Renal pelvis (tissue), 1 donor: ENCODE measurements at regions not wholly inside any gene's neighbourhood (a gene's known extent, or its start where the extent isn't known, plus 50 kb on each side); places are given as distances from the start of the nearest gene placed in this dataset.
"Not testable (repeated sequence)": the region's sequence is repeated elsewhere in the genome, so short reads cannot be mapped to it uniquely, and the experiment has no call there.

ENCODE experiments used
- DNase-seq: peaks from one replicate; pipeline ENCODE4 v3.0.0-alpha.2; 2013

DNA sequence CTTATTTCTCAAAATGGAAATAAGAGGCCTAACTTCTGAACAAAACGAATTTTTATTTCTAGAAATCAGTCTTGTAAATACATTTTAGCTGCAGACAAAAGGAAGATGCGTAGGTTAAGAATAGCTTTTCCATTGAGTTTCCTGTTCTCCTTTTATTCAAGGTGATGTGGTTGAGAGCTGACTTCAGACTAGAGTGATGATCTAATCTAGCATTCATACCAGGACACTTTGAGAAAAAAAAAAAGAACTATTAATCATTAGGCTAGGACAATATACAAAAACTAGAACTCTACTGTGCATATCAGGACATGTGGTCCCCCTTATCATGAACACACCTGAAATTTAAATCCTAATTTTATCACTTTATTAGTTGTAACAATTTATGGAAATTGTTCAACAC, 884.5 kb upstream of the EPHA5 start:
- no peak for DNase-seq

DNA sequence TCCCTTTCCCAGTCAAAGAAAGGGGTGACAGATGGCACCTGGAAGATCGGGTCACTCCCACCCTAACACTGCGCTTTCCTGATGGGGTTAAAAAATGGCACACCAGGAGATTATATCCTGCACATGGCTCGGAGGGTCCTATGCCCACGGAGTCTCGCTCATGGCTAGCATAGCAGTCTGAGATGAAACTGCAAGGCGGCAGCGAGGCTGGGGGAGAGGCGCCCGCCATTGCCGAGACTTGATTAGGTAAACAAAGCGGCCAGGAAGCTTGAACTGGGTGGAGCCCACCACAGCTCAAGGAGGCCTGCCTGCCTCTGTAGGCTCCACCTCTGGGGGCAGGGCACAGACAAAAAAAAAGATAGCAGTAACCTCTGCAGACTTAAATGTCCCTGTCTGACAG, 875.0 kb upstream of the EPHA5 start:
- not testable (repeated sequence) for DNase-seq

DNA sequence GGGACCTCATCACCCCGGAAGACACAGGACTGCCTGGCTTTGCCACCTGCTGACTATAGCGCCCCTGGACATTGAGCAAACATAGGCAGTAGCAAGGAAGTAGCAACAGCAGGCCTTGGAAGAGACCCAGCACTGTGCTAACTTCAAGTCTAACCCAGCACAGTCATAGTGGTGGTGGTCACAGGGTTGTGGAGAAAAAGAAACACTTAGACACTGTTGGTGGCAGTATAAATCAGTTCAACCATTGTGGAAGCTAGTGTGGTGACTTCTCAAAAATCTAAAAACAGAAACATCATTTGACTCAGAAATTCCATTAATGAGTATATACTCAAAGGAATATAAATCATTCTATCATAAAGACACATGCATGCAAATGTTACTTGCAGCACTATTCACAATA, 874.0 kb upstream of the EPHA5 start:
- no peak for DNase-seq

DNA sequence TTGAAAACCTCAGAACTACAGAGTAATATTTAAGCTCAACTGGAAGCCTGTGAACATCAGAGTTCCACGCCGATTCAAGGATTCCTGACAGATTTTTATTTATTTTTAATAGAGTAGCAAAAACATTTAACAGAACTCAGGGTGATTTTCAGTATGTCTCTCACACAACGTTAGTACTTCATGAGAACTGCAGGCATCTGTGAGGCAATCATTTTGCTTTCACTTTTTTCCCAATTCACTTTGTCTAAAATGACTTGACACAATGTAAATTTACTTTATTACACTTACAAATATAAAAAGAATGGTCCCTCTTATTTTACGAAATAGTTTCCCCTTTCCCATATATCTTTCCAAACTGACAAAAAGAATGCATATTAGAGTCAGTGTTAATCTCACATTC, 869.5 kb upstream of the EPHA5 start:
- no peak for DNase-seq

DNA sequence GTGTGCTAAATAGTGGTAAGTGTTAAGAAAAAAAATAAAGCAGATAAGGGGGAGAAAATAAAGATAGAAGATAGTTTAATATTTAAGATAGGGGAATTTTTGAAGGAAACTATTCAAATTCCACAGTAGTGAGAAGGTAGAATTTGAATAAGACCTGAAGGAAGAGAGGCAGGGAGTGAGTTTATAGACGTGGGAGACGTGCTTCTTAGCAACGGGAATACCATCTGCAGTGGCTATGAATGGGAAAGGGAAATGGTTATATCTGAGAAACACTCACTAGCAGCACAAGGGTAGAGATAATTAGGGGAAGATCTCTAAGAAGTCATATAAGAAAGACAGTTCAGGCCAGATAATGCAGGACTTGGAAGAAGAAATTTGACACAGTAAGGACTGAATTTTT, 854.5 kb upstream of the EPHA5 start:
- no peak for DNase-seq

DNA sequence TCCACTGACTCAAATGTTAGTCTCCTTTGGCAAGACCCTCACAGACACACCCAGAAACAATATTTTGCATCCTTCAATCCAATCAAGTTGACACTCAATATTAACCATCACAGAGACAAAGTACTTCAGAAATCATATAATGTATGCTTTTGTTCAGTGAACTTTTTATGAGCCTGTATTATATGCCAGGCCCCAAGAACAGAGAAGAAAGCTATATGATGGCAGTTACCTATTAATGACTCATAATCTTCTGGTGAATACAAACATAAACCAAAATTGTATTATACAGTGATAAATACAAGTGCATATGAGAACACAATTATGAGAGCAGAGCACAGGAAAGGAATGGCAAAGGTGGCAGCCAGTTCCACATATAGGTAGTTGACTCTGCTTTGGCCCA, 852.0 kb upstream of the EPHA5 start:
- no peak for DNase-seq

DNA sequence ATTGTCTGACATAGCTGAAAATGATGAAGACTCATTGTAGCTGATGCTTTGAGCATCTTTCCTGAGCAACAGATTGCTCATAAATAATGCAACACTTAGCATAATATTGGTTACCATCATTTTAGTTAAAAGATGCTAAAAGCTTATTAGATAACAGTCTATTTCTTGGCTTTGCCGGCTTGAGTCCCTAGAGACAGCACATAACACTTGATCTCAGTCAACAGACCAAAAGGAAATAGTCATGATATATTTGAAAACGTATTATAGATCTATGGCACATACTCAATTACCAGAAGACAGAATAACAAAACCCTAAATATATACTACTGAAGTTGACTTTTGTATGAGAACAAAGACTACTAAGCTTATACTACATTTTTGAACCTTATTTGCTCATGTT, 846.7 kb upstream of the EPHA5 start:
- DNase-seq: no peak

DNA sequence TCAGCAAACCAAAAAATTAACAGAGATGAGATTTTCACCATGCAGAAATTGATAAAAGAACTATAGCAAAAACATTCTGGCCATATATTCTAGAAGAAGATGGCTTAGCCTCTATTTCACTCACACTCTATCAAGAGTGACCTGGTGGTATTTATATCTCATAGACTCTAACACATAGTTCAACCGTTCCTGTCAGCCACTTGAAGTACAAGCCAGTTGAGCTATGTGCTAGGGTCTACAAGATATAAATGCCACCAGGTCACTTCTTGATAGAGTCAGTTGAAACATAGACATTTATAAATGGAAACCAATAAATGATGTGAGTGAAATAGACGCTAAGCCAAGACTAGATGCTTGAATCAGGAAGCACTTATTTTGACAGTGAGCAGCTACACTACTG, 836.7 kb upstream of the EPHA5 start:
- no peak for DNase-seq

DNA sequence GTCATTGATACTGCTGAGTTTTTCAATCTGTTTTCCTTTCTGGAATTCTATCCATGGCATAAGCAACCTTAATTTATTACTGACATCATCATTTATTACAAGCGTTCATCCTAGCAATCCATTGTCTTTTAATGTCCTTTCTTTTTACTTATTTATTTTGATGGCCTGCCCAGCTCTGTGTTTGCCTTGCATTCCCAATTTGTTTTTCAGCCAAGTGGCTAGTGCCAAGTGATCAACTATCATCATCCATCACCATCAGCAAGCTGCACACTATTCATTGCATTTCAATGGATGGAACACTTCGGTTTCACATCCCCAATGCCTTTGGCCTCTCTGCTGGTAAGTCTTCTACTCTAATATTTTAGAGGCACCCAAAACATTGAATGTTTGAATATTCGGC, 831.7 kb upstream of the EPHA5 start:
- DNase-seq: no peak

DNA sequence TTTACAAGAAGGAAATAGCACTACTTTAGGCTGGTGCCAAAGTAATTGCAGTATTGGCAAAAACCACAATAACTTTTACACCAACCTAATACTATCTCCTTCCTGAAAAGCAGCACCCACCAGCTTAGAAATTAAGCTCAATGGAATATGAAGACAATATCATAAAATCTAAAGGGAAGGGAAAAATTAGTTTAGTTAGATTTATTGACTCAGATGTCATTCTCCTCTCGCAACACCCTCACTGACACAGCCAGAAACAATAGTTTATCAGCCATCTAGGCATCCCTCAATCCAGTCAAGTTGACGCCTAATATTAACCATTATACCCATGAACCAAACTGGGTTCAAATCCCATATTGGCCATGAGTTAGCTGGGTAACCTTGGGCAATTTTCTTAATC, 820.4 kb upstream of the EPHA5 start:
- no peak for DNase-seq

DNA sequence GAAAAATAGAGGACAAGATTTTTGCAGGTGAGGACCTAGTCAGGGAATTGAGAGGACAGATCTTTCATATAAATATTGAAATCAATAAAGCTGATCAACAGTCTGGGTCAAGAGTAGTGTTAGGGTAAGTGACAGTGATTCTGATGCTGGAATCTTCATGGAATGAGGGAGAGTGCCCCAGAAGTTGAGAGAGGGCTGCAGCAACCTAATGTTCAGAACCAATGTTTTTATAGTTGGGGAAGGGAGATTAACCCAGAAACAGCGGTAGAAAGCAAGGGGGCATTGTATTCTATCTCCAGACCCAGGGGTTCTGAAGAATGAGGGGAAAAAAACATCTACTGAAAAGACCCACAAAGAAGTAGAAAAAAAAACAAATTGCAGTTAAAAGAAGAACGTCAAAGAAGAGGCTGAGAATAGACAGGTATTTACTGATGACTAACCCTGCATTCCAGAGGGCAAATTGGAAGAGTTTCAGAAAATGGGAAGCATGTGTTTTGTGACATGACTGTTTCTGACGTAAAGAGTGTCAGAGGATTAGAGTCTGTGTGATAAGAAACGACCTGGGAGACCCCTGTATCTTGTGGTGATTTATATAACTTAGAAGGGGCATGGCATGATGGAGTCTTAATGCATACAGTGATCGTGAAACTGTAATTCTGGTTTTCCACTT, 819.6 kb upstream of the EPHA5 start:
- DNase-seq: no peak

DNA sequence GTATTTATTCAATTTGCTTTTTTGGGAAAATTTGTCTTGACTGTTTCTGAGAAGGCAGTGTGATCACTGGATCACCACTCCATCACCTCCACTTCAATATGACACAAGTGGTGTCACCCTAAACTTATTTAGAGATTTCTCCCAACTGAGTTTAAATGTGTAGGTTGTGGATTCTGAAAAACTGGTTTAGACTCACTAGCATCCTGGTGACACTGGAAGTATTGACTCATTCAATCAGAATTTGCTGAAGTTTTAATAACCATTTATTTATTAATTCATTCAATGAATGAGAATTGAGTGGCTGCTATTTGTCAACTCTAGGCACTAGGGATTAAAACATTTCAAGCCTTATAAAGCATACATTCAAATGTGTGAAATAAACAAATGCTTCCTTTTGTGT, 819.1 kb upstream of the EPHA5 start:
- DNase-seq: no peak

DNA sequence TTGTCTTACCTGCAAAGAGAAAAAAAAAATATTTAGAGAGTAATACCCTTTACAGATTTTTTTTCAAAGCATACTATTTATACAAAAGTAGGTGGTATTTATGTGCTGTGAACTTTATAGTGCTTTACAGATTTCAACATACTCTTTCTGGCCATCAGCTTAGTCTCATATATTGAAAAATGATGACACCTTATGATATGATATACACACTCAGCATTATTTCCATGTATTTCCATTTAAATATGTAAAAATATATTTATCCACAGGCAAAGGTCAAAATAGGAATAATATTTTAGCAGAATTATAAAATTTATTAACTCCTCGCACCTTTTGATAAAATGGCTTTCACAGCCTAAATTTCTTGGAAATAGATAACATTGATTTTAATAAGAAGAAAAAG, 815.8 kb upstream of the EPHA5 start:
- DNase-seq: no peak

DNA sequence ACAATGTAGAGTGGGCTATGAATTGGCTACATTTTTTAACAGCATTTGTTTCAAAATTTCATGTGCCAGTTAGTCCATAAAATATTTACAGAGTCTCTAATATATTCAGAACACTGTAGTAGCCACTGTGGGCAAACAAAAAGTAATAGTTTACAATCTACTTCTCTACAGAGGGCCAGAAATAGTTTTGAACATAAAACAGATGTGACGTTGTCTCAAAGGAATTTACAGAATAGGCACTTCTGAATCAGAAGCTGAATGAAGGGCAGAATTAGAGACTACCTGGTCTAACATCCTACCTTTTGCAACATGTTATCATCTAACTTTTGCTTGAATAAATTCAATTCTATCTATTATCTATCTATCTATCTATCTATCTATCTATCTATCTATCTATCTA, 811.9 kb upstream of the EPHA5 start:
- no peak for DNase-seq

DNA sequence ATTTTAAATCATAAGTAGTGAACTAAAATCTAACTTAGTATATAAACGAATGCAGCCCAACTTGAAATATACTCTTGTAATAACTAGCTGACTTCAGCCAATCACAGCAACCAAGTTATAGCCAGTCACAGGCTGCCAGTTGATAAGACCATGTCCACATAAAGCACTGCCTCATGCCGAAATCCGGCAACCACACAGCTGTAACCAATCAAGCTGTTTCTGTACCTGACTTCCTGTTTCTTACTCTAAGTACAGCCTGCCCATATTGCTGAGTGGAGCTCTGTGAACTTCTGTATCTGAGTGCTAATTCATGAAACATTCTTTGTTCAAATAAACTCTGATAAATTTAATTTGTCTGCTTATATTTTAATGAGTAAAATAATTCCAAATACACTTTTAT, 805.3 kb upstream of the EPHA5 start:
- no peak for DNase-seq

DNA sequence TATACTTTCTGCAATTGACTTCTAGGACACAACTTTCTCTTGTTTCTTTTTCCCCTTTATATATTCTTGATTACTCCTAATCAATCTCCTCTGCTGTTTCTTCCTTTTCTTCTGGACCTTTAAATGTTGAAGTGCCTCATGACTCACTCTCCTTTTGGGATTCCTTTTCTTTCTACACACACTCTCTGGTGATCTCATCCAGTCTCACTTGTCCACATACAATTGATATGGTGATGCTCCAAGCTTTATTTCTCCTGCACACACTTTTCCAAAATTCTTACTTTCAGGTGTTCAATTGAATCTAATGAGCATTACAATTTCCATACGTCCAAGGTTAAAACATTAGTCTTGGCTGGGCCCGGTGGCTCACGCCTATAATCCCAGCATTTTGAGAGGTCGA, 794.8 kb upstream of the EPHA5 start:
- DNase-seq: no peak

DNA sequence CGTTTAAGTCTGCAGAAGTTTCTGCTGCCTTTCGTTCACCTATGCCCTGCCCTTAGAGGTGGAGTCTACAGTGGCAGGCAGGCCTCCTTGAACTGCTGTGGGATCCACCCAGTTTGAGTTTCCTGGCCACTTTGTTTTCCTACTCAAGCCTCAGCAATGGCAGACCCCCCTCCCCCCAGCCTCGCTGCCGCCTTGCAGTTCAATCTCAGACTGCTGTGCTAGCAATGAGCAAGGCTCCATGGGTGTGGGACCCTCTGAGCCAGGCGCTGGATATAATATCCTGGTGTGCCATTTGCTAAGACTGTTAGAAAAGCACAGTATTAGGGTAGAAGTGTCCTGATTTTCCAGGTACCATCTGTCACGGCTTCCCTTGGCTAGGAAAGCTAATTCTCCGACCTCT, 792.6 kb upstream of the EPHA5 start:
- not testable (repeated sequence) for DNase-seq

DNA sequence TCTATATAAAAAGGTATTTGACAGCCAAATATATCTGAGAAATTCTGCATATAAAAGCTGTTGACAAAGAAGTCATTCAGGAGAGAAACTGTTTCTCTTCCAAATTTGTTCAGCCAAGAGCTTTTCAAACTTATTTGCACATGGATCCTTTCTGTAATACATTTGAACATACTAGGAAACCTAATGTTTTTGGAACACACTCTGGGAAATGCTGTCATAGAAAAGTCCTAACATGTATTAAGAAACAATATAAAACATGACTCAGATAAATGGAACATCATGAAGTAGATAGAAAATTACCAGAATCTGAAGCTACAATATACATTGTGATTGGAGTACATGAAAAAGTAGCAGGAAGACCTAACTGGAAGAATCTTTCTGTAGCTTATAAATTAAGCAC, 781.5 kb upstream of the EPHA5 start:
- no peak for DNase-seq

DNA sequence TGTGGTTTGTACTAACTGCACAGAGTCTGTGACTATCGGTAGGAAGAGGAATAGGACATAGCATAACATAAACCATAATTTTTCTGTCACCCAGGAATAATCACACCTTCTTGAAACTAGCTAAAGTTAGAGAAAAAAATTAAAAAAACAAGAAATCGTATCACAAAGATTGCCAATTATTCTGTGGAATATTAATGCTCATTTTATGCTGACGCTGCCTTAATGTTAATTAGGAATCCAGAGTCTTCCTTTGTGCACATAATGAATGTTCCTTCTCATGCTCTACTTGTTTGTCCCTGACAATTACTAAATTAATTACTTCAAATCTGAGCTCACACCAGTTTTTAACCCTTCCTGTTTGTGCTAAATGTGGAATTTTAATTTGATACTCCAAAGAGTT, 772.7 kb upstream of the EPHA5 start:
- no peak for DNase-seq

DNA sequence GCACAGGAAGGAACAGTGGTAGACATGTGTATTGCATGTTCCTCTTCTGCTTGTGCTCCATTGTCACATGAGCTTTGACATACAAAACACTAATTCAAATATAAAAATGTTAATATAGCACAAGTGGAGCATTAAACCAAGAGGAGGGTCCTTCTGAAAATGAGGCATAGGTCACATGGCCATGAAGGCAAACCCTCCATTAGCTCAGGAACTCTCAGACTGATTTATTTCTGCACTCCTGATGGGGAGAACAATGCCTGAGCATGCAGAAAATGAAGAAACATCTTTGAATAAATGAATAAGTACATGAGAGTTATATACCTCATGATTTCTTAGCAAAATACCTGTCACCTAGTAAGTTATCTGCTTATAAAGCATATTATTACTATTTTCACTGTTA, 769.2 kb upstream of the EPHA5 start:
- no peak for DNase-seq

DNA sequence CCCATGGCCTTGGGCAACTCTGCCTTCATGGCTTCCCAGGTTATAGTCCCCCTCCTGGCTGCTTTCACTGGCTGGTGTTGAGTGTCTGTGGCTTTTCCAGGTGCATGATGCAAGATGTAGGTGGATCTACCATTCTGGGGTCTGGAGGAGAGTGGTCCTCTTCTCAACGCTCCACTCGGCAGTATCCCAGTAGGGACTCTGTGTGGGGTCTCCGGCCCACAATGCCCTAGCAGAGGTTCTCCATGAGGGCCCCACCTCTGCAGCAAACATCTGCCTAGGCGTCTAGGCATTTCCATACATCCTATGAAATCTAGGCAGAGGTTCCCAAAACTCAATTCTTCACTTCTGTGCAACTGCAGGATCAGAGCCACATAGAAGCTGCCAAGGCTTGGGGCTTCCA, 763.4 kb upstream of the EPHA5 start:
- DNase-seq: no peak

DNA sequence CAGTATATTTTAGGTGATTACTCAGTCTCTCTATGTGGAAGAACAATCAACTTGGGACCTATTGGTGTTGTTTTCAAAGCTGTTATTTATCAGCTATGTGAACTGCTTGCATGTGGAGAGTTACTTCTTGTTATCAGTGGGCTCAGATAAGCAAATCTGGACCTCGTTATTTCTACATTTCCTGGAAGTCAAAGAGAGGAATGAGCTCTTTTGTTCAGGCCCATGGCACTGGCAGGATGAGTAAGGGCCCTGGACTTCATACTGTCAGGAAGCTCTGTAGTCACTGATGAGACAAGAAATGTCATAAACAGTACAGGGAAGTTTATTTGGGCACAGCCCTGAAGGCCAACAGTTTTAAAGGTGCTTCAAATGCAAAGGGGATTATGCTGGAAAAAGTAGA, 760.6 kb upstream of the EPHA5 start:
- DNase-seq: no peak

DNA sequence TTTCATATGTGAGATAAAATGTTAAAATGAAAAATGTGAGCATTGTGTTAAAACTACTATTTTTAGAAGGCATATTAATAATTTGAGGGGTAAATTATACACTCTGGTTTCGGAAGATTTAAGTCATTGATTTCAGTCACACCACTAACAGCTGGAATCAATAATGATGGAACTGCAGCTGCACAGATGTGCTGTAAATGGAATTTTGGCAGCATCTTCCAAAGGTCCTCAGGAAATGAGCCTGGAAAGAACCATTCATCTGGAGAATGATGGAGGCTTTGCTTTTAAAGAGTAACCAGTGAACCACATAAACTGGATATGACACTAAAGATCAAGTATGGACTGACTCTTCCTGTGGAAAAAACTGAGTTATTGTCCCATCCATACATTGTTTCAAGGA, 759.0 kb upstream of the EPHA5 start:
- DNase-seq: no peak

DNA sequence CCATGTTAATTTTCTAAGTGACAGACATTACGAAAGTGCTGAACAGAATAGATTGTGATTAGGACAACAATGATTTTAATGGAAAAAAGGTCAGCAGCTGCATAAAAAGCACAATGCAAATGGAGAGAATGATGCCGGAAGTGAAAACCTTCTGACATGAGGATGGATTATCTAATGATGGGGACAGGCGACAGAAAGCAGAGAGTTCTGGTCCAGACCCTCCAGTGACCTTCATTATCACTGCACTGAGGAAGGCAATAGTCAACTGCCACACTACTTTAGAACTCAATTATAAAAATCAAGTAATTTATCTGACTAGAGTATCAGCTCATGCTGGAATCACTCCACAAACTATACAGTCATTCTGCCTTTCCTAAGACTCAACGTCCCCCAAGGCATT, 746.1 kb upstream of the EPHA5 start:
- DNase-seq: no peak

DNA sequence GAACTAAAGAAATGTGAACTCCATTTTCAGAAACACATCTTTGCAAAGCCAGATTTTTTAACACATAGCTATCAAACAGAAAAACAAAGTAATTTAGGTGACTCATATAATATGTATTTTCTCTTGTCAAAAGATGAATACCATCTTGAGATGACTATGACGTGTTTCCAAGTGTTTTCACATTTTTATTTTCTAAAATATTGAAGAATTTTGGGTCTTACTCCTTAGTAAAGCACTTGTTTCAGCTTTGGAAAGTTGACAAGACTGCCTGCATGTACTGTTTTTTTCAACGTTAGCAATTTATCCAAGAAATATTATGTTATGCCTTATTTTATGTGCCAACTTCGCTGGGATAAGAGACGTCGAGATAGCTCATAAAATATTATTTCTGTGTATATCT, 733.9 kb upstream of the EPHA5 start:
- no peak for DNase-seq
